Heart left ventricle (tissue), 13 donors: ENCODE measurements at regions not wholly inside any gene's neighbourhood (a gene's known extent, or its start where the extent isn't known, plus 50 kb on each side); places are given as distances from the start of the nearest gene placed in this dataset.

ENCODE experiments used
- POLR2A ChIP-seq, 2 donors: fragments of 450-650 bp; IDR thresholded peaks; one replicate each; pipeline ENCODE4 v1.6.1; 2017; ENCODE audit warnings: antibody characterized with exemption in 2 of 2, mild to moderate bottlenecking in 2 of 2, moderate library complexity in 2 of 2
- TF ChIP-seq, protein P1 (sequence below), 12 donors: fragments of 200-600 bp; sonication (generic) in 4 of 12; IDR thresholded peaks; one replicate each; pipeline versions ENCODE4 v1.5.0 to v1.8.0; 2018 to 2022; ENCODE audit warnings: antibody characterized with exemption in 12 of 12, mild to moderate bottlenecking in 5 of 12
- donor health status: ischemic (EF 13 %, LVEDD 7.1; RV severe dilation, severe dysfunction).
- donor health status: DM: no; HTN: yes; CAD: no.
- donor health status: DM: no; HTN: no; CAD: no.
- donor health status: ischemic (EF 25% LVEDD 6.9; RV normal size, moderate dysfunction).
- donor health status: ischemic (EF 25% LVEDD 5.7; RV mildly dilated, moderate dysfunction).
- donor health status: ischemic (EF 35%, LVEDD 5.7; RV mildly dilated, moderate dysfunction).
- donor health status: nonischemic (EF 11% LVEDD 7.7; RV severe dilation, severe dysfunction).
- donor health status: DM: yes; HTN: yes; CAD: no.
- donor health status: PGD.
- donor health status: ischemic (EF 29% LVEDD 5.4; RV normal size, mild dysfunction).
- donor health status: nonischemic (EF 23%, LVEDD 6.1; RV moderate dilation, normal function).

DNA sequence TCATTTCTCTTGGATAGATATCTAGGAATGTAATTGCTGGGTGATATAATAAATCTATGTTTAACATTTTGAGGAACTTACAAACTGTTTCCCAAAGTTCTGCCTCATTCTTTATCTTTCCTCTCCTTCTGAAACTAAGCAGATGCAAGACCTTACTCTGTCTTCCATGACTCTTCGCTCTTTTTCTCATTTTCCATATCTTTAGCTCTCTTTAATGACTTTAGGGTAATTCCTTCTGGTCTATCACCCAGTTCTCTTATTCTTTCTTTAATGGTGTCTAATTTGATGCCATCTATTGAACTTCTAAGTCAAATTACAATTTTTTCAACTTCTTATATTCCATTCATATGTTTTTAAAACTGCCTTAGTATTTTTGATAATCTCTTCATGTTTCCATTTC is 316.6 kb downstream of the POU4F1 start:
- TF ChIP-seq, protein P1, sequence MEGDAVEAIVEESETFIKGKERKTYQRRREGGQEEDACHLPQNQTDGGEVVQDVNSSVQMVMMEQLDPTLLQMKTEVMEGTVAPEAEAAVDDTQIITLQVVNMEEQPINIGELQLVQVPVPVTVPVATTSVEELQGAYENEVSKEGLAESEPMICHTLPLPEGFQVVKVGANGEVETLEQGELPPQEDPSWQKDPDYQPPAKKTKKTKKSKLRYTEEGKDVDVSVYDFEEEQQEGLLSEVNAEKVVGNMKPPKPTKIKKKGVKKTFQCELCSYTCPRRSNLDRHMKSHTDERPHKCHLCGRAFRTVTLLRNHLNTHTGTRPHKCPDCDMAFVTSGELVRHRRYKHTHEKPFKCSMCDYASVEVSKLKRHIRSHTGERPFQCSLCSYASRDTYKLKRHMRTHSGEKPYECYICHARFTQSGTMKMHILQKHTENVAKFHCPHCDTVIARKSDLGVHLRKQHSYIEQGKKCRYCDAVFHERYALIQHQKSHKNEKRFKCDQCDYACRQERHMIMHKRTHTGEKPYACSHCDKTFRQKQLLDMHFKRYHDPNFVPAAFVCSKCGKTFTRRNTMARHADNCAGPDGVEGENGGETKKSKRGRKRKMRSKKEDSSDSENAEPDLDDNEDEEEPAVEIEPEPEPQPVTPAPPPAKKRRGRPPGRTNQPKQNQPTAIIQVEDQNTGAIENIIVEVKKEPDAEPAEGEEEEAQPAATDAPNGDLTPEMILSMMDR (IDR thresholded peaks at IDR 0.05): no peak
- no peak for TF ChIP-seq POLR2A (IDR thresholded peaks at IDR 0.05)
